ENCODE measurements at regions not wholly inside any gene's neighbourhood (a gene's known extent, or its start where the extent isn't known, plus 50 kb on each side); places are given as distances from the start of the nearest gene placed in this dataset.
"Not testable (repeated sequence)": the region's sequence is repeated elsewhere in the genome, so short reads cannot be mapped to it uniquely, and the experiment has no call there.

DNA sequence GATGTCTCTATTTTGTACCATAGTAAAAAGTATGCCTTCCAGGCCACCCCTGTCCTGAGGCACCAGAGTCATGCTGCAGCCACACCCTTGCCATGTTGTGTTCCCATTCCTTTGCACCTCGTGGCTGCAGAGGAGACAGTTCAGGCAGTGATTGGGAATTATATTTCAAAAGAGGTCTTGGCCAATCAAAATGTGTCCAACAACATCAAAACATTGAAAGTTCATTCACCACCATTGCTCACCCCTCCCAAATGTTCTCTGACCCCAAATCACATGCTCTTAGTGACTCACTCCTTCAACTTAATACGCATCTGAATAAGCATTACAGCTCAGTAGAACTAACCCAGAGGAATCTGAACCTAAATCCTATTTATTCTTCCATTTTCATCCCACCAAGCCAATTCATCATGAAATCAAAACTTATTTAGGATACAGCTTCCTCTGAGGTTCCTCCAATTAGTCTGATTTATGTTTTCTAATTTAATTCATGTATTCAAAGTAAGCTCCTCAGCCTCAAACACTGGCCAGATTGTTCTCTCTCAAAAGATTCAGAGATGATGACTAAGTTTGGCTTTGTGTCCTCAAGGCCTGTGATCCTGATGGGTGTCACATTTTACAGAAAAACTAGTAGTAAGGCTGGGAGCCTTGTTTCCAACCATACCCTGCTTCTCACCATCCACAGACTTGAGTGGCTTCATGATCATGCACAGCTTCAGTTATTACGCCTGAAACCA lies 323.2 kb upstream of the INTU start:
- H3K9ac ChIP-seq (ENCODE audit: low read depth, low read length), result no peak overlapping the region
- H3K27me3 ChIP-seq (ENCODE audit: control insufficient read depth, insufficient read depth, low read length), result no peaks in the 10 kb centered on the region
- H3K9me3 ChIP-seq (ENCODE audit: control insufficient read depth, insufficient read depth, low read length), result no peaks in the 10 kb centered on the region
- no peaks in the 10 kb centered on the region for H3K36me3 ChIP-seq (ENCODE audit: control insufficient read depth, insufficient read depth, low read length)
- no peaks in the 10 kb centered on the region for H3K4me1 ChIP-seq (ENCODE audit: control insufficient read depth, insufficient read depth, low read length)
- H3K4me3 ChIP-seq (ENCODE audit: low read depth, low read length), result no peak overlapping the region

DNA sequence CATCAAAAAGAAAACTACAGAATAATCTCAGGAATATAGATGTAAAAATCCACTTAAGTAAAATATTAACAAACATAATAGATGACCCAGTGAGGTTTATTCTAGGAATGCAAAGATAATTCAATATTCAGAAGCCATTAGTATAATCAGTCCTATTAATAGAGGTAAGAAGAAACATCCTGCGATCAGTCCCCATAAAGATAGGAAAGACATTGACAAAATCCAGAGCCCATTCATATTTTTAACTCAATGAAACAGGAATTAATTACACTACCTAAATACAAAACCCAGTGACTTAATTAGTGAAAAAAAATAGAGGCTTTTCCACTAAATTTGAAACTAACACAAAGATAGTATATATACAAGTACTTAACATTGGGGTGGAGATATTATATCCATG lies 321.4 kb upstream of the INTU start:
- H3K27me3 ChIP-seq (ENCODE audit: control insufficient read depth, insufficient read depth, low read length), result no peaks in the 10 kb centered on the region
- H3K9me3 ChIP-seq (ENCODE audit: control insufficient read depth, insufficient read depth, low read length), result no peaks in the 10 kb centered on the region
- H3K4me3 ChIP-seq (ENCODE audit: low read depth, low read length), result no peak overlapping the region
- H3K4me1 ChIP-seq (ENCODE audit: control insufficient read depth, insufficient read depth, low read length), result no peaks in the 10 kb centered on the region
- no peak overlapping the region for H3K9ac ChIP-seq (ENCODE audit: low read depth, low read length)
- H3K36me3 ChIP-seq (ENCODE audit: control insufficient read depth, insufficient read depth, low read length), result no peaks in the 10 kb centered on the region

- Histone ChIP-seq H3K36me3 (ENCODE audit: control insufficient read depth, insufficient read depth, low read length) (no peaks in the 10 kb centered on the region), H3K27me3 (ENCODE audit: control insufficient read depth, insufficient read depth, low read length) (no peaks in the 10 kb centered on the region), H3K4me1 (ENCODE audit: control insufficient read depth, insufficient read depth, low read length) (no peaks in the 10 kb centered on the region), H3K9me3 (ENCODE audit: control insufficient read depth, insufficient read depth, low read length) (no peaks in the 10 kb centered on the region), H3K9ac (ENCODE audit: low read depth, low read length) (no peak overlapping the region), H3K4me3 (ENCODE audit: low read depth, low read length) (no peak overlapping the region)
Observed at GRCh38 chr4:127311924-127312323, 320.8 kb upstream of the INTU start.

GRCh38 chr4:127313767-127314166 lies 319.0 kb upstream of the INTU start:
- Histone ChIP-seq H3K4me1 (ENCODE audit: control insufficient read depth, insufficient read depth, low read length) (no peaks in the 10 kb centered on the region), H3K27me3 (ENCODE audit: control insufficient read depth, insufficient read depth, low read length) (no peaks in the 10 kb centered on the region), H3K9ac (ENCODE audit: low read depth, low read length) (no peak overlapping the region), H3K36me3 (ENCODE audit: control insufficient read depth, insufficient read depth, low read length) (no peaks in the 10 kb centered on the region), H3K9me3 (ENCODE audit: control insufficient read depth, insufficient read depth, low read length) (no peaks in the 10 kb centered on the region), H3K4me3 (ENCODE audit: low read depth, low read length) (no peak overlapping the region)

DNA sequence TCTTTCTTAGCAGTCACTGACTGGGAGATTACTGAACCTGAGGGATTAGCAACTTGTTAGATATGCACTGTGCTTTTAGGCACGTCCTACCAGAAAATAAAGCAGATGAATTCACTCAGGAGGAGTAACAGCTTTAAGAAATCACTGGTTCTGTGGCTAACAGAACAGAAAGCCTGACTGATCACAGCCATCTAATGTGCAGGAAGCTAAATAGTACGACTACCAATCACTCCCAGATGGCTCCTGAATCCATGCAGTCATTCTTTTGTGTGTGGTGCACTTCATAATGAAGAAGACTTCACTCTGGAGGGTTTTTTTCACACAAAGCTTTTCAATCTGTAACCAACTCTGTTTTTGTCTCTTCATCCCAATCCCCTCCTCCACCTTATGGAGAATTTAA lies 305.3 kb upstream of the INTU start:
- no peaks in the 10 kb centered on the region for H3K36me3 ChIP-seq (ENCODE audit: control insufficient read depth, insufficient read depth, low read length)
- H3K4me3 ChIP-seq (ENCODE audit: low read depth, low read length), result no peak overlapping the region
- H3K27me3 ChIP-seq (ENCODE audit: control insufficient read depth, insufficient read depth, low read length), result no peaks in the 10 kb centered on the region
- peaks cover 3% of the 10 kb centered on the region for H3K9me3 ChIP-seq (ENCODE audit: control insufficient read depth, insufficient read depth, low read length)
- no peak overlapping the region for H3K9ac ChIP-seq (ENCODE audit: low read depth, low read length)
- no peaks in the 10 kb centered on the region for H3K4me1 ChIP-seq (ENCODE audit: control insufficient read depth, insufficient read depth, low read length)

GRCh38 chr4:127335073-127335620 lies 297.6 kb upstream of the INTU start:
- H3K9me3 ChIP-seq (ENCODE audit: control insufficient read depth, insufficient read depth, low read length), result no peaks in the 10 kb centered on the region
- no peaks in the 10 kb centered on the region for H3K27me3 ChIP-seq (ENCODE audit: control insufficient read depth, insufficient read depth, low read length)
- H3K4me3 ChIP-seq (ENCODE audit: low read depth, low read length), result no peak overlapping the region
- no peaks in the 10 kb centered on the region for H3K36me3 ChIP-seq (ENCODE audit: control insufficient read depth, insufficient read depth, low read length)
- no peak overlapping the region for H3K9ac ChIP-seq (ENCODE audit: low read depth, low read length)
- H3K4me1 ChIP-seq (ENCODE audit: control insufficient read depth, insufficient read depth, low read length), result no peaks in the 10 kb centered on the region

- no peaks in the 10 kb centered on the region for H3K9me3 ChIP-seq (ENCODE audit: control insufficient read depth, insufficient read depth, low read length)
- no peaks in the 10 kb centered on the region for H3K27me3 ChIP-seq (ENCODE audit: control insufficient read depth, insufficient read depth, low read length)
- no peak overlapping the region for H3K9ac ChIP-seq (ENCODE audit: low read depth, low read length)
- H3K4me3 ChIP-seq (ENCODE audit: low read depth, low read length), result no peak overlapping the region
- no peaks in the 10 kb centered on the region for H3K4me1 ChIP-seq (ENCODE audit: control insufficient read depth, insufficient read depth, low read length)
- H3K36me3 ChIP-seq (ENCODE audit: control insufficient read depth, insufficient read depth, low read length), result no peaks in the 10 kb centered on the region
Observed at GRCh38 chr4:127335732-127336131, 297.0 kb upstream of the INTU start.

GRCh38 chr4:127343123-127343522 lies 289.6 kb upstream of the INTU start:
- H3K9ac ChIP-seq (ENCODE audit: low read depth, low read length); H3K4me3 ChIP-seq (ENCODE audit: low read depth, low read length); H3K27me3 ChIP-seq (ENCODE audit: control insufficient read depth, insufficient read depth, low read length); H3K4me1 ChIP-seq (ENCODE audit: control insufficient read depth, insufficient read depth, low read length); H3K9me3 ChIP-seq (ENCODE audit: control insufficient read depth, insufficient read depth, low read length); H3K36me3 ChIP-seq (ENCODE audit: control insufficient read depth, insufficient read depth, low read length): not testable (repeated sequence)

DNA sequence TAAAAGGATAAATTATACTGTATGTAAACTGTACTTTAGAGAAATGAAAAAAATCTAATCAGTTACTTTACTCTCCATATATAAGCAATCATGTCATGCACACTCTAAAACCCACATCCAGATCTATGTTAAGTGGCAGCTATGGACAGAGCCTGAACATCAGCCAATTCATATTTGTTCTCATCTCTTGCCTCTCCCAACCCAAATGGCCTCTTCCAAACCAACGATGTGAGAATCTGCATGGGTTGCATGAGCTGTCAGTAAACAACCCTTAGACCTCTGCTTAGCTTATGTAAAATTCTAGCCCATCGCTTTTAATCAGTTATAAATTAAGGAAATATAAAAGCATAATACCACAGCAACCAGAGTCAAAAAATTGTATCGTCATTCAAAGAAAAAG lies 288.7 kb upstream of the INTU start:
- Histone ChIP-seq H3K36me3 (ENCODE audit: control insufficient read depth, insufficient read depth, low read length) (no peaks in the 10 kb centered on the region), H3K9me3 (ENCODE audit: control insufficient read depth, insufficient read depth, low read length) (no peaks in the 10 kb centered on the region), H3K27me3 (ENCODE audit: control insufficient read depth, insufficient read depth, low read length) (no peaks in the 10 kb centered on the region), H3K9ac (ENCODE audit: low read depth, low read length) (no peak overlapping the region), H3K4me3 (ENCODE audit: low read depth, low read length) (no peak overlapping the region), H3K4me1 (ENCODE audit: control insufficient read depth, insufficient read depth, low read length) (no peaks in the 10 kb centered on the region)

DNA sequence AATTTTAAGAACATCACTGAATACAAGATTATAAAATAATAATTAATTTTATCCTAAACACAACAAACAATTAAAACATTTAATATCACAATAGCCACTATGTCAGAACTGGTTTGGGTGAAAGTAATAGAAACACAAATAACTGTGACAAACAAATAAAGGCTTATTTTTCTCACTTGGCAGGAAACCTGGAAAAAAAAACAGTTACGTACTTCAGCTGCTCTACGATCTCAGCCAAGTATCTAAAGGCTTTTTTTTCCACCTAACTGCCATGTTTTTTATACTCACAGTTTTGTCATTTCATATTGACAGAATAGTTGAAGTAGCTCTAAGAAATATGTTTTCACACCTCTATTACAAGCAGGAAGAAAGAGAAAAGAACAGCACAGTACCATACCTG lies 284.8 kb upstream of the INTU start:
- H3K9me3 ChIP-seq (ENCODE audit: control insufficient read depth, insufficient read depth, low read length), result no peaks in the 10 kb centered on the region
- H3K9ac ChIP-seq (ENCODE audit: low read depth, low read length), result no peak overlapping the region
- no peaks in the 10 kb centered on the region for H3K36me3 ChIP-seq (ENCODE audit: control insufficient read depth, insufficient read depth, low read length)
- H3K4me3 ChIP-seq (ENCODE audit: low read depth, low read length), result no peak overlapping the region
- H3K4me1 ChIP-seq (ENCODE audit: control insufficient read depth, insufficient read depth, low read length), result no peaks in the 10 kb centered on the region
- no peaks in the 10 kb centered on the region for H3K27me3 ChIP-seq (ENCODE audit: control insufficient read depth, insufficient read depth, low read length)

DNA sequence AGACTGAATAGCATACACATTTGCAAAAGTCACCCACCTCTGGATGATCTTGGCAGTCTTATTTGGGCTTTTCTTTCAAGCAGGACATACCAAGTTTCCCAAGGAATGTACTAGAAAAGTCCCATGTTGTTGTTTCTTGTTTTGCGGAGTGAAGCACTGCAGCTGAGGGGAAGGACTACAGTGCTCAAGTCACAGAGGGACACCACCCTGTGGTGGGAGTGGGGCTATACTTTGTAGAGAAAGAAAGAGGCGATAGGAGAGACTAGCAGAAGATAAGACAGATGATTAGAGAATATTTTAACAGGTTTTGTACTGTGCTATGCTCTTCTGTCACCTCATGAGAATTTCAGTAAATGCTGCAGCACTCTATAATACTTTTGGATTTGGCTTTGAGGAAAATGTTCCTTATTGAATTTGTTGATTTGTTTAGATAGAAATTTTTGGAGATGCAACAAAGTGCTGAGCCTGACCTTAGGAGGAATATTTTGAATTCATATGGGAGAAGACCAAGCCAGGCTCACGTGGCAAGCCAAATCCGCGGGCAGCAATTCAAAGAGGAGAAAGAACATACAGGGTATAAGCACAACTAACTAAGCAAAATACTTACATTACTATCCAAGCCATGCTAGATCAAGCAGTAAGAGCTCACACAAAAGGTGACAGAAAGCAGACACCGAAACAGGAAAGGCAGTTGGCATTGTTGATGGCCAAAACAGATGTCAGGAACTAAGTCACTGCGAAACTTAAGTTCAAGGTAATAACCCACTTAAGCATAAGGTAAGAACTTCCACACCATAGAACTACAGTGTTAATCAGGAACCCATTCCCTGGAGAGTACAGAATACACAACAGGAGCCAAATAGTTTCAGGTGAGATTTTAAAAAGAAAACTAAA lies 280.3 kb upstream of the INTU start:
- Histone ChIP-seq H3K4me3 (ENCODE audit: low read depth, low read length) (no peak overlapping the region), H3K9me3 (ENCODE audit: control insufficient read depth, insufficient read depth, low read length) (no peaks in the 10 kb centered on the region), H3K9ac (ENCODE audit: low read depth, low read length) (no peak overlapping the region), H3K4me1 (ENCODE audit: control insufficient read depth, insufficient read depth, low read length) (no peaks in the 10 kb centered on the region), H3K27me3 (ENCODE audit: control insufficient read depth, insufficient read depth, low read length) (no peaks in the 10 kb centered on the region), H3K36me3 (ENCODE audit: control insufficient read depth, insufficient read depth, low read length) (no peaks in the 10 kb centered on the region)

DNA sequence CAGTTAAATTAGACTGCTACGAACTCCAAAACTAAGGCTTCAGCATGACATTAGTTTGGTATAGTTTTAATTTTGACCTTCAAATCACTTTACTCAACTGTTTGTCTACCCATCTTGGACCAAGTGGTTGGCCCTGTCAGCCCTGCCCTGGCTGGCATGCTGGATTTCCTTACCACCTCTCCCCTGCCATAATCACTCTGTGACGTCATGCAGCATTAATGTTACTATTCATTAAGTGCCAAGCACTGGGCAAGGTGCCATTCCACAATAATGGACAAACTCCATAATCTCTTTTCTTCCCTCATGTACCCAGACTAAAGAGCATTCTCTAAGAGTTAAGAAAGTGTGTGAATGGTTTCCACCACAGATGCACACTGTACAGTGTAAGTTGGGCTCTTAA lies 277.0 kb upstream of the INTU start:
- no peaks in the 10 kb centered on the region for H3K9me3 ChIP-seq (ENCODE audit: control insufficient read depth, insufficient read depth, low read length)

More for the DNA sequence above, 277.0 kb upstream of the INTU start:
- Histone ChIP-seq H3K4me1 (ENCODE audit: control insufficient read depth, insufficient read depth, low read length) (no peaks in the 10 kb centered on the region), H3K27me3 (ENCODE audit: control insufficient read depth, insufficient read depth, low read length) (no peaks in the 10 kb centered on the region), H3K4me3 (ENCODE audit: low read depth, low read length) (no peak overlapping the region), H3K36me3 (ENCODE audit: control insufficient read depth, insufficient read depth, low read length) (no peaks in the 10 kb centered on the region), H3K9ac (ENCODE audit: low read depth, low read length) (no peak overlapping the region)
